ENCODE measurements at regions not wholly inside any gene's neighbourhood (a gene's known extent, or its start where the extent isn't known, plus 50 kb on each side); places are given as distances from the start of the nearest gene placed in this dataset.

- Histone ChIP-seq H3K4me2 (ENCODE audit: low read length) (no peak overlapping the region), H3K27me3 (ENCODE audit: control insufficient read depth, insufficient read depth, low read length) (peaks cover 63% of the 10 kb centered on the region), H3K9ac (ENCODE audit: low read depth, low read length) (no peak overlapping the region), H3K36me3 (ENCODE audit: insufficient read depth, low read length) (no peaks in the 10 kb centered on the region), H3K4me3 (ENCODE audit: low read length) (no peak overlapping the region), H3K9me3 (replicated peaks; ENCODE audit: low read length) (no peaks in the 10 kb centered on the region), H3K4me1 (ENCODE audit: control insufficient read depth, insufficient read depth, low read length) (no peaks in the 10 kb centered on the region)
Measured at GRCh38 chr11:45754741-45755140, 50.2 kb upstream of the SLC35C1 start.

DNA sequence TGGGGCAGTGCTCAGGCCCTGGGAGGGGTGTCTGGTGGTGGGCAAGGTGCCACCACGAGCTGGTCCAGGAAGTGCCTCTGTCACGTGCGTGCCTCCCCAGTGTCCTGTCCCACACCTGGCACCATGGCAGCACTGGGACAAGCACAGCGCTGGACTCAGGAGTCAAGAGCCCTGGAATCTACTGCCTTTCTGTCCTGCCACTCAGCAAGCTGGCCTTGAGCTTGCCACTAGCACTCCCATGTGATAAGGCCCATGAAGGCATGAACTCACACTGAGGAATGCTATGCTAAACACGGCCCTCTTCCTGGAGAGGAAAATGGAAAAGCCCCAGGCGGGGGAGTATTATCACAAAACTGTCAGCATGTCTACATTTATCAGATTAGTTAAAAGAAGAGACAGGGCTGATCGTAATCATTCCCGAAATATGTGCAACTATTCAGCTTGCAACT, 50.7 kb upstream of the SLC35C1 start:
- H3K9ac ChIP-seq (ENCODE audit: low read depth, low read length), result no peak overlapping the region
- no peaks in the 10 kb centered on the region for H3K9me3 ChIP-seq (replicated peaks; ENCODE audit: low read length)
- no peaks in the 10 kb centered on the region for H3K4me1 ChIP-seq (ENCODE audit: control insufficient read depth, insufficient read depth, low read length)
- H3K36me3 ChIP-seq (ENCODE audit: insufficient read depth, low read length), result no peaks in the 10 kb centered on the region
- H3K4me3 ChIP-seq (ENCODE audit: low read length), result no peak overlapping the region
- H3K4me2 ChIP-seq (ENCODE audit: low read length), result no peak overlapping the region
- H3K27me3 ChIP-seq (ENCODE audit: control insufficient read depth, insufficient read depth, low read length), result peaks cover 67% of the 10 kb centered on the region

DNA sequence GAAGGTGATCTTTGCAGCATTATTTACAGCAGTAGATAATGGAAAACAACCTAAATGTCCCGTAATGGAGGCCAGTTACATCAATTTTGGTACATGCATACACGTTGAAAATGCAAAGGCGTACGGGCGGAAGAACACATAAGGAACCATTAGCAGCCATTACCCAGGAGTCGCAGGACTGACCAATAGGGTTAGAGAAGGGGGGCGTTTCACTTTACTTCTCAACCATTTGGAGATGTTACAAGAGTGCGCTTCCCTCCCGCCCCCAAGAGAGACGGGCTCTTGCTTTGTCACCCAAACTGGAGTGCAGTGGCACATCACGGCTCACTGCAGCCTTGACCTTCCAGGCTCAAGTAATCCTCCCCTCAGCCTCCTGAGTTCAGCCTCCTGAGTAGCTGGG, 52.8 kb upstream of the SLC35C1 start:
- Histone ChIP-seq H3K36me3 (ENCODE audit: insufficient read depth, low read length) (no peaks in the 10 kb centered on the region), H3K4me1 (ENCODE audit: control insufficient read depth, insufficient read depth, low read length) (no peaks in the 10 kb centered on the region), H3K9ac (ENCODE audit: low read depth, low read length) (no peak overlapping the region), H3K4me3 (ENCODE audit: low read length) (no peak overlapping the region), H3K9me3 (replicated peaks; ENCODE audit: low read length) (no peaks in the 10 kb centered on the region), H3K27me3 (ENCODE audit: control insufficient read depth, insufficient read depth, low read length) (peaks cover 74% of the 10 kb centered on the region), H3K4me2 (ENCODE audit: low read length) (no peak overlapping the region)

DNA sequence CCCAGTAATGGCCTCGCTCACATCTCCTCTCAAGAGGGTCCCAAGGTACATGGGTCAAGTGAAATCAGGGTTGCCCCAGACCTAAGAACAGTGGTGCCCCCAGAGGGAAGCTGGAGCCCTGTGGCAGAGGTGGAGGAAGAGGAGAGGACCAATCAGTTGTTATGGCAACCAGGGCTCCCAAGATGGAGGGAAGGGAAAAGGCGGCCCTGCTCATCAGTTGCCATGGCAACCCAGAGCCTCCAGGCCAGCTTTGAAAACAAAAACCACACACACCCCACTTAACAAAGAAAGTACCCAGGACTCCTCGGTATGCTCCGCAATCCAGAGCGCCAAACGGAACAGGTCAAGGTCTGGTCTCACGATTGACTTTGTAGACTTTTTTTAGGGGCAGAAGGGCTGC, 53.5 kb upstream of the SLC35C1 start:
- no peaks in the 10 kb centered on the region for H3K9me3 ChIP-seq (replicated peaks; ENCODE audit: low read length)
- H3K9ac ChIP-seq (ENCODE audit: low read depth, low read length), result no peak overlapping the region
- no peaks in the 10 kb centered on the region for H3K36me3 ChIP-seq (ENCODE audit: insufficient read depth, low read length)
- no peak overlapping the region for H3K4me2 ChIP-seq (ENCODE audit: low read length)
- H3K4me1 ChIP-seq (ENCODE audit: control insufficient read depth, insufficient read depth, low read length), result no peaks in the 10 kb centered on the region
- H3K4me3 ChIP-seq (ENCODE audit: low read length), result no peak overlapping the region
- peaks cover 79% of the 10 kb centered on the region for H3K27me3 ChIP-seq (ENCODE audit: control insufficient read depth, insufficient read depth, low read length)

- H3K9me3 ChIP-seq (replicated peaks; ENCODE audit: low read length), result no peaks in the 10 kb centered on the region
- H3K36me3 ChIP-seq (ENCODE audit: insufficient read depth, low read length), result no peaks in the 10 kb centered on the region
- peaks cover 72% of the 10 kb centered on the region for H3K27me3 ChIP-seq (ENCODE audit: control insufficient read depth, insufficient read depth, low read length)
- H3K9ac ChIP-seq (ENCODE audit: low read depth, low read length), result no peak overlapping the region
- H3K4me1 ChIP-seq (ENCODE audit: control insufficient read depth, insufficient read depth, low read length), result no peaks in the 10 kb centered on the region
- H3K4me2 ChIP-seq (ENCODE audit: low read length), result no peak overlapping the region
- no peak overlapping the region for H3K4me3 ChIP-seq (ENCODE audit: low read length)
Measured at GRCh38 chr11:45750439-45750838, 54.5 kb upstream of the SLC35C1 start.

GRCh38 chr11:45748801-45749200, 56.1 kb upstream of the SLC35C1 start:
- H3K9ac ChIP-seq (ENCODE audit: low read depth, low read length), result no peak overlapping the region
- H3K27me3 ChIP-seq (ENCODE audit: control insufficient read depth, insufficient read depth, low read length), result peaks cover 60% of the 10 kb centered on the region
- no peak overlapping the region for H3K4me3 ChIP-seq (ENCODE audit: low read length)
- H3K9me3 ChIP-seq (replicated peaks; ENCODE audit: low read length), result no peaks in the 10 kb centered on the region
- H3K36me3 ChIP-seq (ENCODE audit: insufficient read depth, low read length), result no peaks in the 10 kb centered on the region
- H3K4me1 ChIP-seq (ENCODE audit: control insufficient read depth, insufficient read depth, low read length), result no peaks in the 10 kb centered on the region
- no peak overlapping the region for H3K4me2 ChIP-seq (ENCODE audit: low read length)

GRCh38 chr11:45745065-45745811, 59.7 kb upstream of the SLC35C1 start:
- no peaks in the 10 kb centered on the region for H3K9me3 ChIP-seq (replicated peaks; ENCODE audit: low read length)
- peaks cover 58% of the 10 kb centered on the region for H3K27me3 ChIP-seq (ENCODE audit: control insufficient read depth, insufficient read depth, low read length)
- no peak overlapping the region for H3K9ac ChIP-seq (ENCODE audit: low read depth, low read length)
- H3K4me1 ChIP-seq (ENCODE audit: control insufficient read depth, insufficient read depth, low read length), result no peaks in the 10 kb centered on the region
- no peak overlapping the region for H3K4me2 ChIP-seq (ENCODE audit: low read length)
- no peak overlapping the region for H3K4me3 ChIP-seq (ENCODE audit: low read length)
- H3K36me3 ChIP-seq (ENCODE audit: insufficient read depth, low read length), result no peaks in the 10 kb centered on the region

- H3K9me3 ChIP-seq (replicated peaks; ENCODE audit: low read length), result no peaks in the 10 kb centered on the region
- H3K4me3 ChIP-seq (ENCODE audit: low read length), result no peak overlapping the region
- H3K36me3 ChIP-seq (ENCODE audit: insufficient read depth, low read length), result no peaks in the 10 kb centered on the region
- no peak overlapping the region for H3K9ac ChIP-seq (ENCODE audit: low read depth, low read length)
- no peak overlapping the region for H3K4me2 ChIP-seq (ENCODE audit: low read length)
- no peaks in the 10 kb centered on the region for H3K4me1 ChIP-seq (ENCODE audit: control insufficient read depth, insufficient read depth, low read length)
- peaks cover 50% of the 10 kb centered on the region for H3K27me3 ChIP-seq (ENCODE audit: control insufficient read depth, insufficient read depth, low read length)
Measured at GRCh38 chr11:45743556-45744468, 61.1 kb upstream of the SLC35C1 start.

- Histone ChIP-seq H3K4me2 (ENCODE audit: low read length) (no peak overlapping the region), H3K27me3 (ENCODE audit: control insufficient read depth, insufficient read depth, low read length) (peaks cover 39% of the 10 kb centered on the region), H3K4me3 (ENCODE audit: low read length) (no peak overlapping the region), H3K4me1 (ENCODE audit: control insufficient read depth, insufficient read depth, low read length) (no peaks in the 10 kb centered on the region), H3K9me3 (replicated peaks; ENCODE audit: low read length) (no peaks in the 10 kb centered on the region), H3K9ac (ENCODE audit: low read depth, low read length) (no peak overlapping the region), H3K36me3 (ENCODE audit: insufficient read depth, low read length) (no peaks in the 10 kb centered on the region)
Measured at GRCh38 chr11:45741582-45741981, 63.4 kb upstream of the SLC35C1 start.

GRCh38 chr11:45741032-45741431, 63.9 kb upstream of the SLC35C1 start:
- Histone ChIP-seq H3K4me3 (ENCODE audit: low read length) (no peak overlapping the region), H3K4me2 (ENCODE audit: low read length) (no peak overlapping the region), H3K36me3 (ENCODE audit: insufficient read depth, low read length) (no peaks in the 10 kb centered on the region), H3K9me3 (replicated peaks; ENCODE audit: low read length) (no peaks in the 10 kb centered on the region), H3K9ac (ENCODE audit: low read depth, low read length) (no peak overlapping the region), H3K27me3 (ENCODE audit: control insufficient read depth, insufficient read depth, low read length) (peaks cover 40% of the 10 kb centered on the region), H3K4me1 (ENCODE audit: control insufficient read depth, insufficient read depth, low read length) (no peaks in the 10 kb centered on the region)

GRCh38 chr11:45739866-45740265, 65.1 kb upstream of the SLC35C1 start:
- H3K4me2 ChIP-seq (ENCODE audit: low read length), result no peak overlapping the region
- H3K27me3 ChIP-seq (ENCODE audit: control insufficient read depth, insufficient read depth, low read length), result peaks cover 42% of the 10 kb centered on the region

More at GRCh38 chr11:45739866-45740265, 65.1 kb upstream of the SLC35C1 start:
- H3K9ac ChIP-seq (ENCODE audit: low read depth, low read length), result no peak overlapping the region
- no peaks in the 10 kb centered on the region for H3K4me1 ChIP-seq (ENCODE audit: control insufficient read depth, insufficient read depth, low read length)
- no peaks in the 10 kb centered on the region for H3K9me3 ChIP-seq (replicated peaks; ENCODE audit: low read length)
- H3K36me3 ChIP-seq (ENCODE audit: insufficient read depth, low read length), result no peaks in the 10 kb centered on the region
- no peak overlapping the region for H3K4me3 ChIP-seq (ENCODE audit: low read length)
